Activated CD4-positive, alpha-beta T cell treated with anti-CD3 and anti-CD28 coated beads for 24 hours (primary cell): ENCODE measurements at regions not wholly inside any gene's neighbourhood (a gene's known extent, or its start where the extent isn't known, plus 50 kb on each side); places are given as distances from the start of the nearest gene placed in this dataset.
"Not testable (repeated sequence)": the region's sequence is repeated elsewhere in the genome, so short reads cannot be mapped to it uniquely, and the experiment has no call there.

Source experiments
- DNase-seq, 2 donors: peaks; one replicate each; pipeline ENCODE4 v3.0.0-alpha.2; 2020; ENCODE audit warnings: low read depth in 2 of 2

DNA sequence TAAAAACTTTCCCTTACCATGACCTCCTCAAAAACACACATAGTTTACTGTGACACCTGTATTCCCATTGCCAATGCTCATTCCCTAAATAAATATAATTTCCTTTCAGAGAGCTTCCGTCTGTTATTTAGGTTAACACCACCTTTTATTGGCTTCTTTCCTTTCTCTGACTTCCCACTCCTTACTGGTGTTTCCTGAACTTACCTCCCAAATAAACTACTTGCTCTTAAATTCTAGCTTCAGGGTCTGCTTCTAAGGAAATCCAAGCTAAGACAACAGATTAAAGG is 67.4 kb upstream of the ZNF746 start:
- DNase-seq = no peak

DNA sequence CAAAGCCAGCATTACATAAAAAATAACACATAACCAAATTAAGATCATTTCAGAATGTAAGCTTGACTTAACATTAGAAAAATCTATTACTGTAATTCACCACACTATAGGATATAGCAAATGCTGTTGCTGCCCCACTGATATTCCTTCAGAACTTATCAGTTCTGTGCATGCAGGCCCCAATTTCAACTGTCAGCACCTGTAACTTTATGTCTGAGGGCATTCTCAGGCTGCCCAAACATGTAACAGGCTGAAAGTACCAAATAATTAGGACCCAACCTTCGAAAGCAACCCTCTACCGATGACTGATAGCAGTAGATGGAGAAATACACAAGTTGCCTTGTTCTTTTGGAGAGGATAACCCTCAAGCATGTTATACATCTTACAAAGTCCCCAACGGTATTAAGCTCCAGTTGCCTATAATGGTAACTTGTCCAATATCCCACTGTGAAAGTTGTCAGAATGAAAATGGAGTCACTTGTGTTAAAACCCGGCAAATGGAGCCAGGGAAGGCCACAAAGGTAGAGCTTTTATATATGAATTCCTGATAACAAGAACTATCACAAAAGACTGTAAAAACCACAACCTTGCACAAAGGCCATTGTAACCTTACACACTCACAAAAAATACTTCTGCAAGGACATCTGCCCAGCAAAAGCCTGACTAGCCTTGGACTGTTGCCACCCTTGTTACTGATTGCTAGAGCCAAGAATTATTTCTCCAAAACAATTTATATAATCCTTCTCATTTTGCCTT is 66.9 kb upstream of the ZNF746 start:
- DNase-seq = no peak

DNA sequence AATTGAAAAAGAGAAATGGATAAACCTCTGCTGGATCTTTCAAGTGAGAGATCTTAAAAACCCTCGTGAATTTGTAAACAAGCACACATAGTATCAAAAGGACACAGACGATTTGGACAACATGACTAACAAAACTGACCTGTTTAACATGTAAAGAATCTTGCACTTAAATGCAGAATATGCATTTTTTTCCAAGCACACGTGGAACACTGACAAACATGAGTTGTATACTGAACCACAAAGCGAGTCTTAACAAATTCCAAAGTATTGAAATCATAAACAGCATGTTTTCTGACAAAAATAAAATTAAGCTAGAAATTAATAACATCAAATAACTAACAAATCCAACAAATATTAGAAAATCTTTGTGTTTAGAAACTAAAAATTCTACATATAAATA is 65.0 kb upstream of the ZNF746 start:
- no peak for DNase-seq

DNA sequence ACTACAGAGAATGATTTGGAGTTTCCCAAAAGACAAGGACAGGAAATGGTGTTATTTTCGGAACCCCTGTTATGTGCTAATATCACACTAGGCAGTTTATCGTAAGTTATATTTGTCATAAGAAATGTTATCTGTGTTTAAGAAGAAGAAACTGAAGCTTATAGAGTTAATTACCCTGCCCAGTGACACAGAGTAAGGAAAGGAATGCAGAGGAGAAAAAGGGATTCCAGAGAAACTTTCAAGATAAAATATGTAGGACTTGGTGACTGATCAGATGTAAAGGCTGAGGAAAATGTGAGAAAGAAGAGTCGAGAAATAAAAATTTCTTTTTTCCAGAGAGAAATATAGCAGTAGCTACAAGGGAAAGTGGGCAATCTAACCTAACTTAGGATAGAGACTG is 63.5 kb upstream of the ZNF746 start:
- no peak for DNase-seq

DNA sequence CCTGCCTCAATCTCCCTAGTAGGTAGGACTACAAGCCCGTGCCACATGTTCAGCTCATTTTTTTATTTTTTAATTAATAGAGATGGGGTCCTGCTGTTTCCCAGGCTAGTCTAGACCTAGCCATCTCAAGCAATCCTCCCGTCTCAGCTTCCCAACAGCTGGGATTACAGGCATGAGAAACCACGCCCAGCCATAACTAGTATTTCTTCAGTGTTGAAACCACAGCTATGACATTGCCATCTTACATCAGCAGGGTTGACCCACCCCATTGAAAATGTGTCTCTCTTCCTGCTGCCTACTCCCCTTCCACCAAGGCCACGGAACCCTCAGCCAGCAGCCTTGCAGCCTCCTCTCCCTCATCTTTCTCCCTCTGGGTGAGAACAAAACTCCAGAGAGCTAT is 62.1 kb upstream of the ZNF746 start:
- DNase-seq = no peak

DNA sequence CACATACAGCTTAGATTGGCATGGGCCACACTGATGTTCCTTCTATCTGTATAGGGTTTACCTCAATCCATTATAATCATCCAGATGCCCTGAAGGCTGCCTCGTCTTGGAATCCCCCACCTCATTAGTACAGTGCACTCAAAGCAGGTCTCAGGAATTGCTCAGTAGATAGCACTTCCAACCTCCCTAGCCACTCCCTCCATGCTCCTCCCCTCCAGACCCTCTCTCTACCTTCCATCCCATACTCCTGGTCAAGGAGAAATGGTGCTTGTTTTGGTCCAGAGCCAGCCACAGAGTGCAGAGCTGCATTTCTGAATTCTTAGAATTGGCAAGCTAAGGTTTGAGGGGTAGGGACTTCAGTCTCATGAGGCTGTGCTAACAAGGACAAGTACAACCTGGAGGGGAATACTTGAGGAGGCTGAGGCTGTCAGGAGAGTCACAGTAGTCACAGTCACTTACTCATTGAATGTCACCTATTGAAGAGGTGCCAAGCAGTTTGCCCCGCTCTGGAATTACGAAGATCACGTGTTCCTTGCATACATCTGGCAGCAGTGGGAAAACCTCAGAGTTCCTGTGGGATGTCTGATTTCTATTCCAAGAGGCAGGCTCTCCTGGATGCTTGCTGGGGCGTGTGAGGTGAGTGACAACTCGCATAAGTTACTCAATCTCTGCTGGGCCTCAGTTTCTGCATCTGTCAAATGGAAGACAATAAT is 60.7 kb upstream of the ZNF746 start:
- no peak for DNase-seq

DNA sequence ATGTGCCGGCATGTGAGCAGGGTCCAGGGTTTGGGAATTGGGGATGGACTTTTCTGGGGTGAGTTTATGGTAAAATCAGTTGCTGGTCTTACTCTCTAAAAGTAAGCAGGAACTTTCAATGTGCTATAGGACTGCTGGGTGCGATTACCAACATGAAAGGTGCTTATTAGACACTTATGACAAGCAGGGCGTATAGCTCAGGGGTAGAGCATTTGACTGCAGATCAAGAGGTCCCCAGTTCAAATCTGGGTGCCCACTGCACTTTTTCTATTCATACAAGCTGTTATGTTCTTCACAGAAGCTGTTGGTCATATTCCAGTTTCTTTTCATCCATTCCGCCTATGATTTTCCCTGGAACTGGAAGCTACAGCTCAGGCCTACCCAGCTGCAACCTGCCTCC is 58.9 kb upstream of the ZNF746 start:
- DNase-seq = not testable (repeated sequence)

DNA sequence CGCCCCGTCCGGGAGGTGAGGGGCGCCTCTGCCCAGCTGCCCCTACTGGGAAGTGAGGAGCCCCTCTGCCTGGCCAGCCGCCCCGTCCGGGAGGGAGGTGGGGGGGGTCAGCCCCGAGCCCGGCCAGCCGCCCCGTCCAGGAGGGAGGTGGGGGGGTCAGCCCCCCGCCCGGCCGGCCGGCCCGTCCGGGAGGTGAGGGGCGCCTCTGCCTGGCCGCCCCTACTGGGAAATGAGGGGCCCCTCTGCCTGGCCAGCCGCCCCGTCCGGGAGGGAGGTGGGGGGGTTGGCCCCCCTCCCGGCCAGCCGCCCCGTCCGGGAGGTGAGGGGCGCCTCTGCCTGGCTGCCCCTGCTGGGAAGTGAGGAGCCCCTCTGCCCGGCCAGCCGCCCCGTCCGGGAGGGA is 57.2 kb upstream of the ZNF746 start:
- DNase-seq = not testable (repeated sequence)

DNA sequence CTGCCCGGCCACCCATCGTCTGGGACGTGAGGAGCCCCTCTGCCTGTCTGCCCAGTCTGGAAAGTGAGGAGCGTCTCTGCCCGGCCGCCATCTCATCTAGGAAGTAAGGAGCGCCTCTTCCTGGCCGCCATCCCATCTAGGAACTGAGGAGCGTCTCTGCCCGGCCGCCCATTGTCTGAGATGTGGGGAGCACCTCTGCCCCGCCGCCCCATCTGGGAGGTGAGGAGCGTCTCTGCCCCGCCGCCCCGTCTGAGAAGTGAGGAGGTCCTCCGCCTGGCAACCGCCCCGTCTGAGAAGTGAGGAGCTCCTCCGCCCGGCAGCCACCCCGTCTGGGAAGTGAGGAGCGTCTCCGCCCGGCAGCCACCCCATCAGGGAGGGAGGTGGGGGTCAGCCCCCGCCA is 56.4 kb upstream of the ZNF746 start:
- not testable (repeated sequence) for DNase-seq

DNA sequence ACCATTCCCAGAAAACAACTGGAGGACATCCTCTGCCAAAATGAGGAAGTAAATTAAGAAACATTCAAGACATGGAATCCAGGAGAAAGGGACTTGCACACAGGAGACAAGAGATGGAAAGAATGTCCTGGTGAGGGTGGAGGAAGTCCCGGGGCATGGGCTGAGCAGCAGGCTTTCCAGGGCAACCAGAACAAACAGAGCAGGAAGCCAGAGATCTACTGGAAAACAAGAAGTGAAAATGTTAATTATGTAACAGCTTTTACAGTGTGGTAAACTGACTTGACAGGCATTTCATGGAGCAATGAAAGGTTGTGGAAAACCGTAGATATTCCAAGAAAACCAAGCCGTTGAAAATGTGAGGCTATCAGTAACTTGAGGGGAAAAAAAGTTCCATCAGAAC is 55.2 kb upstream of the ZNF746 start:
- DNase-seq = no peak
